Stimulated activated CD8-positive, alpha-beta memory T cell treated with anti-CD3 and anti-CD28 coated beads, Interleukin-4, amount 100 ng/mL, for 4 hours (primary cell): ENCODE measurements at regions not wholly inside any gene's neighbourhood (a gene's known extent, or its start where the extent isn't known, plus 50 kb on each side); places are given as distances from the start of the nearest gene placed in this dataset.

Experiments used
- DNase-seq, 2 donors: peaks; one replicate each; pipeline ENCODE4 v3.0.0-alpha.2; 2020; ENCODE audit warnings: low read depth in 2 of 2, low spot score in 1 of 2

DNA sequence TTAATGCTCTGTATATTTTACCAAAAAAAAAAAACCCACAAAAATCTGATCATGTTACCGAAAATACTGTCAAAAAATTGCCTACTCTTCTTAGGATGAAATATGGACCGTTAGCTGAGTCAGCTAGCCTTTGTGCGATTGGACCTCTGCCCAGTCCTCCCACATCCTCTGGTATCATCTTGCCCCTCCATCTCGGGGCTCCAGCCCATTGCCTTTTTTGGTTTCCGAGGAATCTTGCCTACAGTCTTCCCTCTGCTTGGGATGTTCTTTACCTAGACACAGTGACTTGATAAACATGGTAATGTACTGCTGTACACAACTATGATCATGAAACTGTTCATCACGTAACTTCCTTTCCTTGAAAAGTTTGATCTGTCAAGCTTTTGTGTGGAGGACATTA is 371.4 kb downstream of the SV2B start:
- DNase-seq, result no peak

DNA sequence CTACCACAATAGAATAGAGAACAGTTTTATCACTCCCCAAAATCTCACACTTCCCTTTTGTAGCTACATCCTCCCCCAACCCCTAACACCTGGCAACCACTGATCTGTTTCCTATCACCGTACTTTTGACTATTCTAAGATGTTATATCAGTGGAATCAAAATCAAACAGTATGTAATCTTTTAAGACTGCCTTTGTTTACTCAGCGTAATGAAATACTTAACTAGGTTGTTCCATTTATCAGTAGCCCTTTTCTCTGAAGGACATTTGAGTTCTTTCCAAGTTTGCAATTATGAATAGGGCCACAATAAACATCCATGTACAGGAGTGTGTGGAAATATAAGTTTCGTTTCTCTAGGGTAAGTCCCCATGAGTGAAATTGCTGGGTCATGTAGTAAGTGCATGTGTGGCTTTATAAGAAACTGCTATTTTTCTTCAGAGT is 372.3 kb downstream of the SV2B start:
- no peak for DNase-seq

DNA sequence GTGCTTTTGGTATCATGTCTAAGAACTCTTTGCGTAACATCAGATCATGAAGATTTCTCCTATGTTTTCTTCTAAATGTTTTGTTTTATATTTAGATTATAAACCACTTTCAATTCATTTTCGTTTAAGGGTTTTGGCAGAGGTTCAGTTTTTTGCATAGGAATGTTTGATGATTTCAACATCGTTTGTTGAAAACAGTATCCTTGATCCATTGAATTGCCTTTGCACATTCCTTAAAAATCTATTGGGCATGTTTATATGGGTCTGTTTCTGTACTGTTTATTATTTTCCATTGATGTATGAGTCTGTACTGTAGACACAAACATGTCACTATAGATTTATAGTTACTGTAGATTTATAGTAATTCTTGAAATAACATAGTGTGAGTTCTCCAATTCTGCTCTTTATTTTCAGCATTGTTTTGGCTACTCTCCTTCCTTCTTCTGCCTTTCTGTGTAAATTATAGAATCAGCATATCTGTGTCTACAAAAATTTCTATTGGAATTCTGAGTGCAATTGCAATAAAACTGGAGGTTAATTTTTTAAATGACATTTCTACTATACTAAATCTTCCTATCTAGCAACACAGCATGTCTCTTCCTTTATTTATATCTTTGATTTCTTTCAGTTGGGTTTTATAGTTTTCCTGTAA is 374.0 kb downstream of the SV2B start:
- DNase-seq, result no peak

DNA sequence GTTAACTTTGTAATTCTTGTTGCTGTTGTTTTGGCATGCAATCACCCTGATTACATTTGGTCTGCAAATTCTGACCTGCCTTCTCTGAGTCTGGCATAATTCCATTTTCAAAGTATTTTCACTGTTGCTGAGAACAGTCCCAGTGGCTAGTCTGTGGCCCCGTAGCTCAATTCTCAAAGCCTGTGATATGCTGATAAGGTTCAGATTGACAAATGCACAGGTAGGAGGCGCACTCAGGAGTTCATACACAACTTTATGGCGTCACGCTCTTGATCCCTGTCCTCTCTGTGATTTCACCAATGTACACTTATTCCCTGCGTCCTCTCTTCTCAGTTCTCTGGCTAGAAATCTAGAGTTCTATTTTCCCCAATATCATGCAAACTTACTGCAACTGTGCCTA is 376.6 kb upstream of the SLCO3A1 start:
- DNase-seq, result no peak

DNA sequence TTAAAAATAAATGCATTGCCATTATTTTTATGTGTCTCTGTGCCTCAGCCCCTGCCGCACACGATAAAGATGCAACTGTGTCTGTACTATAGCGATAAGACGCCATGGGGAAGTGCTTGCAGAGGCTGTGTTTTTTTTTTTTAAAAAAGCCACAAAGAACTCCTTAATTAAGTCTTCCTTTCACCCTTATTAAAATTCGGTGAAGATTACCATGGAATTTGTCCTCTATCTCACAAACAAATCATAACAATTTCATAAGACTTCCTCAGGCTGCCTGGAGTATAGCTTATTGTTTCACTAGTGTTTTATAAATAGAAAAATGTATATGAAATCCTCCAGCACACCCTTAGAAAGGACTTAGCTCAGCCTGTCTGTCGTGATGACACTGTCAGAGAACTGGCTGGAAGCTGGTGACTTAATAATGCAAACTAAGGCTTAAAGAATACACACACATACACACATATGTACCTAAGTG is 374.8 kb upstream of the SLCO3A1 start:
- DNase-seq, result no peak

DNA sequence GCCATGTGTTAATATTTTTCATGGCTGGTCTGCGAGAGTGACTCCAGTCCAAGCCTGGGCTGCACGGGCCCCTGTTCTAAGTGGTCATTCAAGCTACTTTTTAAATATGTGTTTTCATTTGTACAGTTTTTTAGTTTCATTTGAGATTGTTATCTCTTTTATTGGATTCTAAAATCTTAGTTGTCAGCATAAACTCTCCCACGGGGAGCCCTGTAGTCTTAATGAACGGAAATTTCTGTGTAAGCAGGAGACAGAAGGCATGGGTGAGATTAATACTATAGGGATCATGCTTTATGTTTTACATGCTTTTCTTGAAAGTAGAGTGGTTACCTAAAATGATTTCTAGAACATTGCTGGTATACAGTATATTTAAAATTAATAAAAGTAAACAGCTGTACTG is 373.1 kb upstream of the SLCO3A1 start:
- DNase-seq, result no peak

DNA sequence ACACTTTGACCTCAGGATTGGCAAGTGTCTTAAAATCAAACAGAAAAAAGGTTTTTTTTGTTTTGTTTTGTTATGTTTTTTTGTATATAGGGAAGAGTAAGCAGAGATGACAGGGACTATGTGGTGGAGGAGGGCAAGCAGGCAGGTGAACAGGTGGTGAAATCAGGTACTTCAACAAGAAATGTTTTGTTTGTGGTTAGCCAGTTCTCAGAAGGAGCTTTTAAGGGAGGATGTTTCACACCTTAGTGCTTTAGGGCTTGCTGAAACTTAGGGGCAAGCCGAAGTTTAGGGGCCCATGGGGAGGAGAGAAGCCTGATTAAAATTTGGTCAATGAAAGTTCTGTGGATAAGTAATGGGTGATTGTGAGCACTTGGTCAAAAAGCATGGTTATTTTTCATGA is 370.7 kb upstream of the SLCO3A1 start:
- no peak for DNase-seq

DNA sequence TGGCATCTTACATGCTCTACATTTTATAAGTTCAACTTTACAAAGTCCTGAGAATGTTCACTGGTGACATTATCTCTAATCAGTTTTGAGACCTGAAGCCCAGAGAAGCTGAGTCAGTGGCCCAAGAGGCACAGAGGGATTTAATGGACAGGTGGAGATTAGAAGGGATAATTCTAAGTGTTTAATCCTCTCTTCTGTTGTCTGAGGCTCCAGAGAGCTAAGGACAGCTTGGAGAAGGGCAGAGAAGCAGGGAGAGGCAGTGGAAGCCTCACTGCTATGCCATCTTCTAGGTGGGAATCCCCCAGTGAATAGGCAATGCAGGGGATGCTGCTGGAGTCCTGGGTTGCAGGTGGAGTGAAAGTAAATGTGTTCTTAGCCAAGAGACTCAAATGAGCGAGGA is 369.4 kb upstream of the SLCO3A1 start:
- no peak for DNase-seq

DNA sequence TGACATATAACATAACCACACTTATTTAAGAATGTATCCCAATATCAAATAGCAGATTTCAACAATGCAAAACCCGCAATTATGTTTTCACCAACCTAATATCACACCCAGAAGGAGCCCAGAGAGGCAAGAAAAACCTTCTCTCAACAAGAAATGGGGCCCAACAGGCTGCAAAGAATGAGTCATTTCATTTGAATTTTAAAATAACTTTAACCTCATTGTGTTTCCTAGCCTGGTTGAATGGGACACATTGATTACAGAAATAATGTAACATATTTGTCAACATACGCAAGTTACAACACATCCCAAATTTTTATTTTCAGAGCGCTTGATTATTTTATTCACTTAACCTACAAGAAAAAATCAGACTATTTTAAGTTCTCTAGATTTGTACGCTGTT is 365.1 kb upstream of the SLCO3A1 start:
- no peak for DNase-seq

DNA sequence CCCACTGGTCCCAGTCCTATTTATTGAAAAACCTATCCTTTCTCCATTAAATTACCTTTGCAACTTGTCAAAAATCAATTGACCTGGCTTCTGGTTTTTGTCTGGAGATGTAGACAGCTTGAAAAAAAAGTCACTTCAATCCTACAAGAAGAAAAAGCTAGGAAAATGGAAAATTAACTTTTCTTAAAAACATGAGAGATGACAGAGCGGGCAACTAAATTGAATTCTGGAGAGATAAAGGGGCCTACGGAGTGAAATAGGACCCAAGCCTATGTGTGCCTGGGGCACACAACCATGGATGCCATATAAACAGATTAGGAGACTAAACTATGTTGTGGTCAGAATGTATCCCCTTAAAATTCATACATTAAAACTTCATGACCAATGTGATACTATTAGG is 363.3 kb upstream of the SLCO3A1 start:
- no peak for DNase-seq

DNA sequence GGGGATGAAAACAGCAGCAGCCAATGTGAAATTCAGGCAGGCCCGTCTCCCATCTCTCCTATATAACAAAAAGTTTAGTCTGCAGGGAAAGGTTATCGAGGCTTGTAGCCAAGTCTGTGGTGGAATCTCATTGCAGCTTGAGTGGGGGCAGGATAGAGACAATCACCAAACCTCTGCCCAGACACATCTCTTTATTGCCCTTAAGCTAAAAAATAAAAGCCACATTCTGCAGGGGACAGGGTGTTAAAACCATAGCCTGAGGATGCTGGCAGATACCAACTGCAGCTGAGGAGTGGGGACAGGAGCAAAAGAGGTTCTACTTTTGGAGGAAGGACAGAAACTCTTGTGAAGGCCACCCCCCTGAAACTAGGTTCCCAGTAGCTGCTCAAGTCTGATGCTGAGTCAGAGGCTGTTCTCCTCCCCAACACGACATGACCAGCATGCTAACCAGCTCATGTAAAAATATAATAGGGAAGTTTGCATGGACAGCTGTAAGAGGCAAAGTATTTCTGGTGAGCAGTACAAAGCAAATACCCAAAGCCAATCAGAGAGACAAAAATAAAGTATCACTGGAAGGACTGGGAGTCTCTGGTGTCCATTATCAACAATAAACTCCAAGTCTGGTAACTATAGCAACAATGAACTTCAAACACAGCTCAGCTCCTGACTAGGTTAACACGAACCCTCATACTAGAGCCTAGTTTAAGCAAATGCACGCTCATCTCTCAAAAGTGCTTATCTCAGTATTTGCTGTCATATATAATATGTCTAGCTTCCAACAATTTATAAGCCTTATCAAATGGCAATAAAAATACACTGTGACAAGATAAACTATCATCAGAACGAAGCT is 362.2 kb upstream of the SLCO3A1 start:
- DNase-seq, result no peak

DNA sequence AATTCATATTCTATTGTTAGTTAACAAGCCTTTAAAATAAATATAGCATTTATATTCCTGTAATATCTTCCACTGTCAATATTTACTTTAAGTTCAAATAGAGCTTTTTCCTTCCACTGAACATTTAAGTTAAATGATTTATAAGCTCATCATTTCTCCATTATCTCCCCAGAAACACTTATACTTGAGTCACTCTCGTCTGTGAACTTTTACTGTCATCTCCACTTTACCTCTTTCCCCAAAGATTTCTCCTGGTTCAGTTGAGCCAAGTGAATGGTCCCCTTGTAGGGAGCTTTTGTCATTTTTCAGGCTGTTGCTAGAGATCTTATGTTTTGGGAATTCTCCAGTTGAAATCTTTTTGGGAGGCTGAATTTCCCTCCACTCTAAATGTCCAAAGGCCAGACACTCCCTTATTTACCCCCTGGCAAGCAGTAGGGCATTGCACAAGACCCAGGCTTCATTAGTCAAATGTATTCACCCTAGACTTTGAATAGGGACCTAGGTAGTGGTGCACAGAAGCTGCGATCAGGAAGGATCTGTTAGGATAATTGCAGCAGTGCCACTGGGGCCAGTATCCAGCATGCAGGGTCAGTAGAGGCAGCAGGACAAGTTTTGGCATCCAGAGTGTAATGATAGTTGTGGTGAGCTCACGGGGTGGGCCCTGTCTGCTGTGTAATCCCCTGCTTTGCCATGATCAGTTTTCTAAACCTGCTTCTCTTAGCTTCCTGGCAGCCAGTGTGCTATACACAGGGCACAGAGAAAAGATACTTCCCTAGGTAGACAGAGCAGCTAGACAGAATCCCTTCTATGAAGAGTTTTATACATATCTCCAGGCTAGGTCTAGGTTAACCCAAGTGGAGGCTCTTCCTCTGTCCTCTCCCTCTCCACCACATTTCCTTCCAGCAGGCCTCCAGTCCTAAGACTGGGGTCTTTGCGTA is 356.5 kb upstream of the SLCO3A1 start:
- DNase-seq, result no peak

DNA sequence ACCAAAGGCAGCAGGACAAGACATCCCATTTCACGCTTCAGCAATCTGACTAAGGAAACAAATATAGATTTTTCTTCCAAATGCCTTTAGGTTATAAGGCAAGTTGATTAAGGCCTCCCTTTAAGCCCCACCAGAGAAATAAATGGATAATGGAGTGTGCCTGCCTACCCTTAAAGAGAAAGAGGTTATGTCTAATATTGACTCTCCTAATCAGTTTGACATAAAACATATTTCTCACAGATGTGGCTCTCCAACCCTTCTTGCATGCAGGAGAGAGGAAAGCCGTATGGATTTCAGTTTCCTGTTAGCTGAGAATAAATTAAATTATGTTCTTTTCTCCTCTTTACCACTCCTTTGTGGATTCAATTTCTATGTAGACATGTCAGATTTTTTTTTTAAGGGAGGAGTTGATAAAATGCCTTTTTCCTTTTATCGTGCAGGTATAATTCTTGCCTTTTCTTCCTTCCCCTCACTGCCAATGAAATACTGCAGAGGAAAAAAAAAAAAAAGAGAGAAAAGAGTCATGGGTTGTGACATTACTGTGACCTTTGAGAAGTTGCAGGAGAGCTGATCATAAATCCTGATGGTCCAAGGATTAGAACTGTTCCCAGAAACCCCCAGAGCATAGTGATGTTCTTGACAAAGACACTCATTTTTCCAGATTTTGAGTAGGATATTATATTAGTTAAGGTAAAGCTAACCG is 355.3 kb upstream of the SLCO3A1 start:
- no peak for DNase-seq

DNA sequence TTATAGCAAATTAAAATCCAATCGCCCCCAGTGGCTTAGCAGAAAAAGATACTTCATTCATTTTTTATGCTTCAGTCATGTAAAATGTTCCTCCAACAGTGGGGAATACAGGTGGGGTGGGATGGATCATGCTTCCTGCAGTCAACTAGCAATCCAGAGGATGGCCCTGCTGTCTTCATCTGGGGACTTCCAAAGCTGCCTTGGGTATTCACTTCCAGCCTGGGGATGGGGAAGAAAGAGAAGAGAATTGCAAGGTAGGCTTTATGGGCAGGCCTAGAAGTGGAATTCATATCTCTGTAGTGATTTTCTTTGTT is 354.8 kb upstream of the SLCO3A1 start:
- DNase-seq, result no peak

DNA sequence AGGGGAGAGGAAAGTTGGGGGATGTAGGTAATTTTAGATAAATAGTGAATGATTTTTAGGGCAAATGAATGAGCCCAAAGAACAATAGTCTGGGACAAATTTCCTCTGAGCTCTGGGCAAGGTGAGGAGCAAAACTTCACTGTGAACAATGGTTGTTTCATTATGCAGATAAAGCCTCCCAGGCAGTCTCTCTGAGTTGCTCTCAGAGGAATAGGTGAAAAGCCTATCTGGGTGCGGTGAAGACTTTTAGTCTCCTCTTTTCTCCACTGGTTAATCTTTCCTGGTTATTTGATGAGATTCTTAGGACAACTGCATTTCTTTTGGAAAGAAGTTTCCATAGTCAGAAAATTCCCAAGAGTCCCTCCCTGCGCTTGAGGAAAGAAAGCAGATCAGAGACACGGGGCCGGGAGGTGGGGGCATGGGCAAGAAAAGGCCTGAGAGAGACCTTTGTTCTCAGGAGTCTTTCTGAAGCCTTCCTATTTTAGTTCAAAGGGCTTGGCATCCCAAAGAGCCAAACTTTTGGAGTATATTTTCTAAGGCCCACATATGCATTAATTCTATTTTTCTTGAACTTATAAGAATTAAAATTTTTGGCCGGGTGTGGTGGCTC is 353.6 kb upstream of the SLCO3A1 start:
- DNase-seq, result no peak

DNA sequence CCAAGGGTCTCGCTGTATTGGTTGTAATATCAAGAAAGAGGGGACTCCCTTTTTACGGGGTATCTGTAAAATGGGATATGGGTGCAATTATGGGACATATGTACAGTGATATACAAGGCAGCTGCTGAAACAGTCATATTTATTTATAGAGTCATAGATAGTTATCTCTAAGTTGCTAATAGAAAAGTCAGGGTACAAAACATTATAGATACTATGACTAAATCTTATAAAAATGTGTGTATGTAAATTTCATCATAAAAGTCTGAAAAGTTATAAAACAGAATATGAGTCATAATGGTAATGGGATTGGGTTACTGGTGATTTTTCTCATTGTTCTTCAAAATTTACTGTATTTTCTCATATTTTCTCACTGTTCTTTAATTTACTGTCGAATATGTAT is 344.9 kb upstream of the SLCO3A1 start:
- no peak for DNase-seq

DNA sequence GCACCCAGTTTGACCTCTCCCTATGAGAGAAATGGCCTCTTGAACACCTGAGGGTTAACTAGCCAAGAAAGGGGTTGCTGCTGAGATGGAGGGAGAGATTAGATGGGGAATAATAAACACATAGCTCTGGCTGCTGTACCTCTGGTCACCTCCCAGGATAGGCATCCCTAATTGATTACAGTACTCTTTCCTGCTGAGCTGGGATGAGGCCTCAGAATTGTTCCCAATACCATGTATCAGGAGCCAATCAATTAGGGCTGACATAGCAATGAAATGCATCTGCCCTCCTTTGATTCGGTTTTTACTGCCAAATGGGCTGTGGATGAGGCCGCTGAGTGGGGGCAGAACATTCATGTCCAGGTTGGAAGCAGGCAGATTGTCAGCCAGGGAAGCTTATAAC is 339.4 kb upstream of the SLCO3A1 start:
- DNase-seq, result no peak

DNA sequence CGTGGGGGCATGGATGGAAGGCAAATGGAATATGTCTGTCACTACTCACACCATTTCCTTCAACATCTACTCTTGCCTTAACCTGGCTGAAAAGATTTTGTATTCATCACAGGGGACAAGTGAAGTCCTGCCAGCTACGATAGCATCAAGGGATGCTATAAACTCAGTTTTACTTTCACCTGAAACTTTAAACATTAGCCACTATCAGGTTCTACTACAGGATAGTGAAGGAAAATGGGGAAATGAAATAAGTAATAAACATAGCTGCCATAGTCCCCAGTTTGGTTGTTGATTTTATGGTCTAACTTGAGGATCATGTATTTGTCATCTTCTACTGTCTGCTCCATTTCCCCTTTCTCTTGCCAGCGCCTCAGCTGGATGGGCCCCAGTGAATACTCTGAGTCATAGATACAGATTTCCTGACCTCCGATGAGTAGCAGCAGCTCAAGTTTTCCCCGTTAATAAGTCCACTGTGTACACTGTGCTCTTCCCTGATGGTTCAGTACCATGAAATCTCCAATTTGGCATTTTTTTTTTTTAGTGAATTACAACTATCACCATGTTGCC is 338.2 kb upstream of the SLCO3A1 start:
- DNase-seq, result no peak

DNA sequence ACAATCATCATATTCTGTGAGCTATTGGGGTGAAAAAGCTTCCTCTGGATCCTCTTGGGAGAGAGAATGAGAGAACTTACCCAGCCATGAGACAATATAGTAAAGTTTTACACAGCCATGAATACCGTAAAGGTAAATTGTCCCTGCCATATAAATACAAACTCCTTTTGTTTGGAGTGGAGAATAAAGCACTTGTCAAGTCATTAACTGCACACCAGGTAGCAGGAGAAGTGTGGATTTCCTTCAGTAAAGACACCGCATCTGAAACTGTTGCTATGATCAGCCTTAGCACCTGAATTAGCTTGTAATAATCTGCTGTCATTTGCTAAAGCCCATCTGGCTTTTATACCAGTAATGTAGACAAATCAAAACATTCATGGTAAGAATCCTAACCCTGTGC is 336.6 kb upstream of the SLCO3A1 start:
- no peak for DNase-seq

DNA sequence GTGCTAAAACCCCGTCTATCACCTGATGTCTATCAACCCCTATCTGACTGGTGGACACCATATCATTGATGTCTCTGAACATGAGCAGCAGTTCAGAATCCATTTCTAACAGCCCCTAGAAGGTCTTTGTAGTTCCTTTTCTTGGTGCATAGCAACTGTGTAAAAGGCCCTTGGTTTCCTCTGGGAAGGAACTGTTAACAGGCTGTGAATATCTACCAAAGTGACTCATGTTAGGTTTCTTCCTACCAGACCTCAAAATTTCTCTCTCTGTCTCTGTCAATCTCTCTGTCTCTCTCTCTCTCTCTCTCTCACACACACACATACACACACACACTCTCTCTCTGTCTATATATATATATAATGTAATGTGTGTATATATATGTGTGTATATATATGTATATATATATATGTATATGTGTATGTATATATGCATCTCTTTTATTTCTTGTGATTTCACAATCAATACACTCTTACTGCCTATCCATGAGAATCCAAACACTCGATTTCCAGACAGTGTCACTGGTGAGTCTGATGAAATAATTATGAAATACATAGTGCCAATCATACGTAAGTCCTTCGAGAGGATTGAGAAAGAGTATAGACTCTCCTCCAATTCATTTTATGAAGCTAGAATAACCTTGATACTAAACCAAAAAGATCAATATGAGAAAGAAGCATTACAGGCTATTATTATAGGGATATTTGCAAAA is 335.9 kb upstream of the SLCO3A1 start:
- DNase-seq, result no peak
